GM23248 (cell line): ENCODE measurements at regions not wholly inside any gene's neighbourhood (a gene's known extent, or its start where the extent isn't known, plus 50 kb on each side); places are given as distances from the start of the nearest gene placed in this dataset.

Experiments
- EZH2 ChIP-seq: fragments of 200-600 bp; sonication (generic); IDR thresholded peaks from 2 replicates; pipeline ENCODE4 v1.6.1; 2018; ENCODE audit warnings: antibody characterized with exemption, mild to moderate bottlenecking; ENCODE audit not compliant: insufficient read depth, poor library complexity, severe bottlenecking
- EZH2phosphoT487 ChIP-seq: fragments of 200-600 bp; sonication (generic); IDR thresholded peaks from 2 replicates; pipeline ENCODE4 v1.6.1; 2018; ENCODE audit warnings: antibody characterized with exemption, moderate library complexity, mild to moderate bottlenecking, low read depth; ENCODE audit not compliant: insufficient read depth

DNA sequence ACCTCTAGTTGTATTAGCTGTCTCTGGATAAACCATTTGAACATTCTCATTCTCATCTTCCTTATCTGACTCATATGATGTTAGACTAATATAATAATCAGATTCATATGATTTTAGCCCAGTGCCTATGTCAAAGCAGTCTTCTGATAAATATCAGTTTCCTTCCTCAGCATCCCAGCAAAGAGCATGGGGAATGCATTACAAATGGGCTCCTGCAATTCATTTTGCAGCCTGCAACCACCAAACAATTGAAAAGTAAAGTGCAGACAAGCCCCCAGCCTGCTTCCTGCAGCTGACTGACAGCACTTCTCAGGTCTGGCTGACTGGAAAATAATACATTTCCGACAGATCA lies 78.2 kb upstream of the STAC start:
- TF ChIP-seq EZH2phosphoT487: no peak
- TF ChIP-seq EZH2: no peak
